GM23338 (cell line): ENCODE measurements at regions not wholly inside any gene's neighbourhood (a gene's known extent, or its start where the extent isn't known, plus 50 kb on each side); places are given as distances from the start of the nearest gene placed in this dataset.

Experiments
- ATAC-seq: fragments of 200-7000 bp; cut with Tn5 transposase; 3 replicates; pipeline ENCODE4 v1.9.1; 2020
- DNase-seq: peaks from one replicate; pipeline ENCODE4 v3.0.0-alpha.2; 2015; ENCODE audit warnings: low spot score
- H2AFZ ChIP-seq: fragments of 200-600 bp; sonication (generic); 2 replicates; pipeline ENCODE4 v1.8.0; 2016; ENCODE audit warnings: antibody characterized with exemption, mild to moderate bottlenecking, moderate library complexity
- H3F3A ChIP-seq: fragments of 200-600 bp; sonication (generic); replicated peaks from 2 replicates; pipeline ENCODE4 v1.8.0; 2017; ENCODE audit warnings: antibody characterized with exemption, mixed run types, low read depth
- H3K27ac ChIP-seq: fragments of 200-600 bp; sonication (generic); 2 replicates; pipeline ENCODE4 v1.6.1; 2016; ENCODE audit warnings: low read depth
- H3K27me3 ChIP-seq: fragments of 200-600 bp; sonication (generic); 2 replicates; pipeline ENCODE4 v1.8.0; 2016; ENCODE audit warnings: mild to moderate bottlenecking, mixed run types, moderate library complexity; ENCODE audit not compliant: insufficient read depth
- H3K36me3 ChIP-seq: fragments of 200-600 bp; sonication (generic); 2 replicates; pipeline ENCODE4 v1.8.0; 2016; ENCODE audit warnings: mild to moderate bottlenecking; ENCODE audit not compliant: insufficient read depth
- H3K4me1 ChIP-seq: fragments of 200-600 bp; sonication (generic); 2 replicates; pipeline ENCODE4 v1.8.0; 2016; ENCODE audit warnings: mild to moderate bottlenecking, moderate library complexity; ENCODE audit not compliant: insufficient read depth
- H3K4me2 ChIP-seq: fragments of 200-600 bp; sonication (generic); 2 replicates; pipeline ENCODE4 v1.7.1; 2017; ENCODE audit warnings: mixed run types
- H3K4me3 ChIP-seq: fragments of 200-600 bp; sonication (generic); 2 replicates; pipeline ENCODE4 v1.6.1; 2016; ENCODE audit warnings: mixed run types
- H3K79me2 ChIP-seq: fragments of 200-600 bp; sonication (generic); replicated peaks from 2 replicates; pipeline ENCODE4 v1.8.0; 2017; ENCODE audit warnings: mild to moderate bottlenecking; ENCODE audit not compliant: insufficient read depth
- H3K9me2 ChIP-seq: fragments of 200-600 bp; sonication (generic); 2 replicates; pipeline ENCODE4 v1.8.0; 2017; ENCODE audit not compliant: insufficient read depth
- H4K20me1 ChIP-seq: fragments of 200-600 bp; sonication (generic); replicated peaks from 2 replicates; pipeline ENCODE4 v1.8.0; 2017; ENCODE audit warnings: mild to moderate bottlenecking; ENCODE audit not compliant: insufficient read depth
- H3K27ac Mint-ChIP-seq: 2 replicates; pipeline ENCODE4 v1.8.0; 2020; ENCODE audit warnings: inconsistent platforms, mild to moderate bottlenecking, moderate library complexity, mixed read lengths
- H3K27me3 Mint-ChIP-seq: 3 replicates; pipeline ENCODE4 v1.8.0; 2022; ENCODE audit warnings: low read depth, mild to moderate bottlenecking, moderate library complexity, mixed read lengths, inconsistent platforms; ENCODE audit not compliant: insufficient read depth, poor library complexity
- H3K36me3 Mint-ChIP-seq: 3 replicates; pipeline ENCODE4 v1.8.0; 2021; ENCODE audit warnings: low read depth, mild to moderate bottlenecking, inconsistent platforms, moderate library complexity, mixed read lengths
- H3K4me1 Mint-ChIP-seq: 3 replicates; pipeline ENCODE4 v1.8.0; 2020; ENCODE audit warnings: mild to moderate bottlenecking, inconsistent platforms, mixed read lengths
- H3K4me3 Mint-ChIP-seq: 3 replicates; pipeline ENCODE4 v1.8.0; 2021; ENCODE audit warnings: moderate library complexity, mild to moderate bottlenecking, inconsistent platforms, mixed read lengths
- H3K9me3 Mint-ChIP-seq: 3 replicates; pipeline ENCODE4 v1.8.0; 2020; ENCODE audit warnings: moderate library complexity, mild to moderate bottlenecking, inconsistent platforms, mixed read lengths
- CREB1 ChIP-seq: fragments of 250-450 bp; sonication (Bioruptor Pico); IDR thresholded peaks from 2 replicates; pipeline ENCODE4 v1.5.0; 2020; ENCODE audit warnings: low read depth, mild to moderate bottlenecking, moderate library complexity
- CTCF ChIP-seq, 2 experiments: fragments of 200-600 bp in 1 of 2; sonication (generic) in 1 of 2; conservative IDR thresholded peaks; 2 replicates each; pipeline versions ENCODE4 v1.5.1 to v1.6.1; 2016 to 2017; ENCODE audit warnings: antibody characterized with exemption in 2 of 2, low read depth in 2 of 2, mild to moderate bottlenecking in 2 of 2, moderate library complexity in 1 of 2
- EZH2 ChIP-seq: fragments of 200-600 bp; sonication (generic); IDR thresholded peaks from one replicate; pipeline ENCODE4 v1.8.0; 2017; ENCODE audit warnings: antibody characterized with exemption, mild to moderate bottlenecking, low read depth; ENCODE audit not compliant: unreplicated experiment
- EZH2phosphoT487 ChIP-seq: fragments of 200-600 bp; sonication (generic); IDR thresholded peaks from one replicate; pipeline ENCODE4 v1.8.1; 2018; ENCODE audit warnings: antibody characterized with exemption; ENCODE audit not compliant: unreplicated experiment
- JUNB ChIP-seq: IDR thresholded peaks from one replicate; pipeline ENCODE4 v1.6.1; 2016; ENCODE audit warnings: antibody characterized with exemption; ENCODE audit not compliant: unreplicated experiment
- NANOG ChIP-seq: IDR thresholded peaks from 2 replicates; pipeline ENCODE4 v1.6.1; 2016; ENCODE audit warnings: antibody characterized with exemption, borderline replicate concordance
- POLR2AphosphoS5 ChIP-seq: IDR thresholded peaks from 2 replicates; pipeline ENCODE4 v1.6.1; 2016; ENCODE audit warnings: antibody characterized with exemption, low read depth
- REST ChIP-seq: IDR thresholded peaks from one replicate; pipeline ENCODE4 v1.6.1; 2018; ENCODE audit warnings: antibody characterized with exemption; ENCODE audit not compliant: unreplicated experiment
- STAT1 ChIP-seq: IDR thresholded peaks from one replicate; pipeline ENCODE4 v1.6.1; 2016; ENCODE audit warnings: antibody characterized with exemption; ENCODE audit not compliant: unreplicated experiment
- ZNF114 ChIP-seq: fragments of 250-450 bp; sonication (Bioruptor Pico); IDR thresholded peaks from 2 replicates; pipeline ENCODE4 v1.5.0; 2020; ENCODE audit warnings: mild to moderate bottlenecking, moderate library complexity
- ZNF331 ChIP-seq: fragments of 250-450 bp; sonication (Bioruptor Pico); IDR thresholded peaks from 2 replicates; pipeline ENCODE4 v1.5.0; 2020; ENCODE audit warnings: low read depth, mild to moderate bottlenecking, moderate library complexity

DNA sequence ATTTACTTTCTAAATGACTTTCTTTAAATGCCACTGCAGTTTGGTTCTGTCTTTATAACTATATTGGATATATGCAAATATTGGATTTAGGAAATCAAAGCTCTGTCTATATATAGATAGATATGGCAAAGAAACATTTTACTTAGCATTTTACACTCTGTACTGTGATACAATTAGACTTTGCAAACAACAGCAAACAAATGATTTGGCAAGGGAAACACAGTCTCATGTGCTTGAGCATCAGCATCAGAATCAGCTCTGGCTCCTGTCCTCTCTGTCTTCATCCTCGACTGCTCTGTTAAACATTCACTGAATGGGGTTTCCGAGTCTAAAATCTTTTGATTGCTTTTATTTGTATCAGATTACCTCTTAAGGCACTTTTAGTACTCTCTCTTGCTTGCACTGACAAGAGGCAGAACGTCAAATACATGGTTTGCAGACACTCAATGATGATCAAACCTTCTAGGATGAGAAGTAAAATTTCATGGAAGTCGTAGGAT, 176.8 kb upstream of the LRP1B start:
- Histone ChIP-seq H3F3A (no peaks in the 10 kb centered on the region), H4K20me1 (no peaks in the 10 kb centered on the region), H3K9me2 (peaks cover 10% of the 10 kb centered on the region; the same call in 1 of the 2 replicates), H3K4me3 (no peak overlapping the region), H3K27ac (no peak overlapping the region), H3K27me3 (no peaks in the 10 kb centered on the region), H3K79me2 (no peaks in the 10 kb centered on the region), H3K4me1 (no peaks in the 10 kb centered on the region), H3K4me2 (no peak overlapping the region), H3K36me3 (0 out of 2 replicates have a peak, but pooled peaks cover 3% of the 10 kb centered on the region), H2AFZ (no peak overlapping the region)
- no peak for TF ChIP-seq NANOG
- no peak for TF ChIP-seq STAT1
- no peak for TF ChIP-seq CTCF (conservative IDR thresholded peaks at IDR 0.05; ENCODE audit: low read depth in 2 of 2)
- ATAC-seq (no peak), DNase-seq (no peak)
- Mint-ChIP-seq H3K4me3 (no peak overlapping the region), H3K4me1 (no peaks in the 10 kb centered on the region), H3K9me3 (peaks cover 35% of the 10 kb centered on the region), H3K27me3 (no peaks in the 10 kb centered on the region), H3K36me3 (peaks cover 26% of the 10 kb centered on the region; the same call in 2 of the 3 replicates), H3K27ac (no peak overlapping the region)

DNA sequence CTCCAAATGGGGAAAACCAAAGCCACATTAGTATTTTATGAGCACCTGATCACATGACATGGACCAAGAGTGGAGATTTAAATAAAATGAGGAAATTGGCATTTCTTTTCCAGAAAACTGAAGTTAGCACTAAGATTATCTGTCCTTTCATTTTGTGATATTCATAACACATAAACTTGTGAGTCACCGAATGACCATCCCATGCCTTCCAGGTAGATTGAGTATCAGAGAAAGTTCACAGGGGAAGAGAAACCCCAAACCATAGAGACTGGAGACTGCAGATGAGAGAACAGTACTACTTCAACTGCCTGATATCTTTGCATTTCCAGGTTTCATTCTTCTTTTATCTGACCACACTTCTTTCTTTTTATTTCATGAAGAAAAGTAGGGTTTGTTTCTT, 176.3 kb upstream of the LRP1B start:
- Mint-ChIP-seq H3K9me3 (peaks cover 35% of the 10 kb centered on the region), H3K4me1 (no peaks in the 10 kb centered on the region), H3K27ac (no peak overlapping the region), H3K36me3 (peaks cover 26% of the 10 kb centered on the region; the same call in 2 of the 3 replicates), H3K4me3 (no peak overlapping the region), H3K27me3 (no peaks in the 10 kb centered on the region)
- 0 out of 2 replicates have a peak, but pooled peaks cover 3% of the 10 kb centered on the region for H3K36me3 ChIP-seq
- H3K4me2 ChIP-seq: no peak overlapping the region
- H4K20me1 ChIP-seq: no peaks in the 10 kb centered on the region
- no peak overlapping the region for H2AFZ ChIP-seq
- H3K27me3 ChIP-seq: no peaks in the 10 kb centered on the region
- H3K27ac ChIP-seq: no peak overlapping the region
- H3F3A ChIP-seq: no peaks in the 10 kb centered on the region
- H3K9me2 ChIP-seq: peaks cover 10% of the 10 kb centered on the region; the same call in 1 of the 2 replicates
- H3K4me1 ChIP-seq: no peaks in the 10 kb centered on the region
- DNase-seq (no peak), ATAC-seq (no peak)
- no peaks in the 10 kb centered on the region for H3K79me2 ChIP-seq
- no peak overlapping the region for H3K4me3 ChIP-seq
- no peak for TF ChIP-seq EZH2
- TF ChIP-seq CREB1 (CRISPR knock-in tag): no peak
- TF ChIP-seq REST: no peak
- TF ChIP-seq ZNF331 (CRISPR knock-in tag): no peak
- no peak for TF ChIP-seq NANOG
- TF ChIP-seq POLR2AphosphoS5: no peak
- TF ChIP-seq ZNF114 (CRISPR knock-in tag): no peak
- TF ChIP-seq JUNB: no peak
- no peak for TF ChIP-seq STAT1
- no peak for TF ChIP-seq CTCF (conservative IDR thresholded peaks at IDR 0.05; ENCODE audit: low read depth in 2 of 2)
- TF ChIP-seq EZH2phosphoT487: no peak
